Neural cell (in vitro differentiated cells): ENCODE measurements at regions not wholly inside any gene's neighbourhood (a gene's known extent, or its start where the extent isn't known, plus 50 kb on each side); places are given as distances from the start of the nearest gene placed in this dataset.

Experiments
- H2AFZ ChIP-seq: fragments of 200-600, 300-800 bp; sonication (generic), shearing (Covaris generic); 2 replicates; pipeline ENCODE4 v1.6.0; 2014; ENCODE audit warnings: low read depth, mild to moderate bottlenecking, antibody characterized with exemption, low read length, moderate library complexity
- H3F3A ChIP-seq: fragments of 200-600 bp; shearing (Covaris generic); 2 replicates; pipeline ENCODE4 v1.6.1; 2016; ENCODE audit warnings: mild to moderate bottlenecking, moderate library complexity, mixed read lengths, antibody characterized with exemption, low read length; ENCODE audit not compliant: insufficient read depth, poor library complexity, severe bottlenecking
- H3K27ac ChIP-seq: fragments of 200-600, 300-800 bp; sonication (generic), shearing (Covaris generic); 2 replicates; pipeline ENCODE4 v1.5.1; 2014; ENCODE audit warnings: mild to moderate bottlenecking, low read length, moderate library complexity
- H3K27me3 ChIP-seq: fragments of 300-800, 200-600 bp; sonication (generic), shearing (Covaris generic); 2 replicates; pipeline ENCODE4 v1.6.0; 2014; ENCODE audit warnings: mild to moderate bottlenecking, low read depth, low read length, moderate library complexity; ENCODE audit not compliant: insufficient read depth
- H3K36me3 ChIP-seq: fragments of 300-800, 200-600 bp; sonication (generic), shearing (Covaris generic); 2 replicates; pipeline ENCODE4 v1.5.1; 2014; ENCODE audit warnings: mild to moderate bottlenecking, antibody characterized with exemption, low read length, moderate library complexity; ENCODE audit not compliant: insufficient read depth
- H3K4me2 ChIP-seq: fragments of 300-800, 200-600 bp; sonication (generic), shearing (Covaris generic); 2 replicates; pipeline ENCODE4 v1.6.0; 2014; ENCODE audit warnings: mild to moderate bottlenecking, low read length
- H3K4me3 ChIP-seq: fragments of 300-800, 200-600 bp; sonication (generic), shearing (Covaris generic); 2 replicates; pipeline ENCODE4 v1.5.1; 2014; ENCODE audit warnings: mild to moderate bottlenecking, low read length, moderate library complexity
- H3K79me2 ChIP-seq: fragments of 200-600 bp; shearing (Covaris generic); replicated peaks from 2 replicates; pipeline ENCODE4 v1.6.0; 2014; ENCODE audit warnings: mild to moderate bottlenecking, low read length, moderate library complexity; ENCODE audit not compliant: insufficient read depth
- H3K9ac ChIP-seq: fragments of 300-800, 200-600 bp; sonication (generic), shearing (Covaris generic); 2 replicates; pipeline ENCODE4 v1.6.1; 2016; ENCODE audit warnings: mild to moderate bottlenecking, low read length, mixed read lengths
- H3K9me2 ChIP-seq: fragments of 200-600 bp; shearing (Covaris generic); 2 replicates; pipeline ENCODE4 v1.6.1; 2016; ENCODE audit warnings: mild to moderate bottlenecking, low read length, mixed read lengths; ENCODE audit not compliant: insufficient read depth
- H3K9me3 ChIP-seq: fragments of 200-600, 300-800 bp; sonication (generic), shearing (Covaris generic); 2 replicates; pipeline ENCODE4 v1.6.1; 2016; ENCODE audit warnings: mild to moderate bottlenecking, mixed run types, low read length, moderate library complexity, mixed read lengths
- H4K20me1 ChIP-seq: fragments of 200-600 bp; shearing (Covaris generic); 2 replicates; pipeline ENCODE4 v1.6.1; 2016; ENCODE audit warnings: mild to moderate bottlenecking, mixed run types; ENCODE audit not compliant: insufficient read depth
- CTCF ChIP-seq: fragments of 450-650 bp; IDR thresholded peaks from 2 replicates; pipeline ENCODE4 v1.5.1; 2014; ENCODE audit warnings: antibody characterized with exemption, mild to moderate bottlenecking, moderate library complexity; ENCODE audit not compliant: poor library complexity, severe bottlenecking
- EP300 ChIP-seq: fragments of 450-650 bp; conservative IDR thresholded peaks from 2 replicates; pipeline ENCODE4 v1.6.1; 2014; ENCODE audit warnings: antibody characterized with exemption, mild to moderate bottlenecking, moderate library complexity; ENCODE audit not compliant: poor library complexity, severe bottlenecking
- EZH2 ChIP-seq: fragments of 200-600, 300-800 bp; shearing (Covaris generic), sonication (generic); IDR thresholded peaks from 2 replicates; pipeline ENCODE4 v1.6.1; 2014; ENCODE audit warnings: antibody characterized with exemption, low read length, borderline replicate concordance, mild to moderate bottlenecking; ENCODE audit not compliant: insufficient read depth, poor library complexity, severe bottlenecking
- MXI1 ChIP-seq: fragments of 450-650 bp; conservative IDR thresholded peaks from 2 replicates; pipeline ENCODE4 v1.6.1; 2014; ENCODE audit warnings: antibody characterized with exemption, mild to moderate bottlenecking; ENCODE audit not compliant: poor library complexity, severe bottlenecking
- POLR2AphosphoS5 ChIP-seq: IDR thresholded peaks from 2 replicates; pipeline ENCODE4 v1.6.1; 2012
- RAD21 ChIP-seq: fragments of 450-650 bp; conservative IDR thresholded peaks from 2 replicates; pipeline ENCODE4 v1.6.1; 2014; ENCODE audit warnings: antibody characterized with exemption, mild to moderate bottlenecking, moderate library complexity
- REST ChIP-seq: IDR thresholded peaks from 2 replicates; pipeline ENCODE4 v1.6.1; 2012; ENCODE audit warnings: borderline replicate concordance
- SMC3 ChIP-seq: fragments of 450-650 bp; conservative IDR thresholded peaks from 2 replicates; pipeline ENCODE4 v1.6.1; 2014; ENCODE audit warnings: antibody characterized with exemption, mild to moderate bottlenecking, moderate library complexity; ENCODE audit not compliant: poor library complexity
- TAF1 ChIP-seq: IDR thresholded peaks from 2 replicates; pipeline ENCODE4 v1.6.1; 2012; ENCODE audit warnings: low read depth

- no peaks in the 10 kb centered on the region for H3K9me2 ChIP-seq
- no peak overlapping the region for H3K4me3 ChIP-seq
- no peaks in the 10 kb centered on the region for H3K9me3 ChIP-seq
- H3K9ac ChIP-seq, result no peak overlapping the region
- no peak overlapping the region for H2AFZ ChIP-seq
- no peak overlapping the region for H3K4me2 ChIP-seq
- H3K36me3 ChIP-seq, result no peaks in the 10 kb centered on the region
- H3F3A ChIP-seq, result no peaks in the 10 kb centered on the region
- H3K79me2 ChIP-seq, result no peaks in the 10 kb centered on the region
- no peaks in the 10 kb centered on the region for H3K27me3 ChIP-seq
- H3K27ac ChIP-seq, result no peak overlapping the region
- H4K20me1 ChIP-seq, result no peaks in the 10 kb centered on the region
- no peak for TF ChIP-seq EP300
- TF ChIP-seq TAF1, result no peak
- no peak for TF ChIP-seq POLR2AphosphoS5
- TF ChIP-seq RAD21, result no peak
- no peak for TF ChIP-seq MXI1
- TF ChIP-seq SMC3, result no peak
- TF ChIP-seq EZH2, result no peak
- TF ChIP-seq REST, result no peak
- TF ChIP-seq CTCF, result no peak
These were observed 310.1 kb downstream of the ZNF608 start for GRCh38 chr5:124436294-124436693.

GRCh38 chr5:124433170-124433569 lies 313.3 kb downstream of the ZNF608 start:
- Histone ChIP-seq H4K20me1 (no peaks in the 10 kb centered on the region), H3K27ac (no peak overlapping the region), H3K9me2 (no peaks in the 10 kb centered on the region), H3K4me2 (no peak overlapping the region), H3K36me3 (no peaks in the 10 kb centered on the region), H3F3A (no peaks in the 10 kb centered on the region), H3K79me2 (no peaks in the 10 kb centered on the region), H2AFZ (no peak overlapping the region), H3K4me3 (no peak overlapping the region), H3K9ac (no peak overlapping the region), H3K9me3 (no peaks in the 10 kb centered on the region), H3K27me3 (no peaks in the 10 kb centered on the region)
- TF ChIP-seq REST (no peak), TAF1 (no peak), EZH2 (no peak), CTCF (no peak), POLR2AphosphoS5 (no peak), RAD21 (no peak), MXI1 (no peak), EP300 (no peak)
